ENCODE measurements at regions not wholly inside any gene's neighbourhood (a gene's known extent, or its start where the extent isn't known, plus 50 kb on each side); places are given as distances from the start of the nearest gene placed in this dataset.

GRCh38 chr3:193808317-193808716 lies 215.3 kb downstream of the OPA1 start:
- Mint-ChIP-seq H3K4me3 (no peak overlapping the region), H3K4me1 (ENCODE audit: unreplicated experiment) (peaks cover 53% of the 10 kb centered on the region), H3K27ac (no peak overlapping the region), H3K9me3 (peaks cover 10% of the 10 kb centered on the region), H3K36me3 (peaks cover 5% of the 10 kb centered on the region), H3K27me3 (no peaks in the 10 kb centered on the region)
- no peak for TF ChIP-seq CTCF (conservative IDR thresholded peaks at IDR 0.05)
- no peak for DNase-seq (ENCODE audit: extremely low spot score, unreplicated experiment)

- TF ChIP-seq CTCF (conservative IDR thresholded peaks at IDR 0.05), result no peak
- Mint-ChIP-seq H3K27ac (no peak overlapping the region), H3K4me3 (no peak overlapping the region), H3K36me3 (peaks cover 5% of the 10 kb centered on the region), H3K4me1 (ENCODE audit: unreplicated experiment) (peaks cover 53% of the 10 kb centered on the region), H3K9me3 (peaks cover 9% of the 10 kb centered on the region), H3K27me3 (no peaks in the 10 kb centered on the region)
- no peak for DNase-seq (ENCODE audit: extremely low spot score, unreplicated experiment)
These were observed 216.1 kb downstream of the OPA1 start for GRCh38 chr3:193809106-193809505.

- H3K27me3 Mint-ChIP-seq, result no peaks in the 10 kb centered on the region
- no peak for TF ChIP-seq CTCF (conservative IDR thresholded peaks at IDR 0.05)
- no peak for DNase-seq (ENCODE audit: extremely low spot score, unreplicated experiment)
- H3K4me3 Mint-ChIP-seq, result peak overlapping the region; percentile 5
- peak overlapping the region; percentile 48 for H3K27ac Mint-ChIP-seq
- H3K9me3 Mint-ChIP-seq, result peaks cover 13% of the 10 kb centered on the region
- peaks cover 51% of the 10 kb centered on the region for H3K4me1 Mint-ChIP-seq (ENCODE audit: unreplicated experiment)
- H3K36me3 Mint-ChIP-seq, result peaks cover 3% of the 10 kb centered on the region
These were observed 219.2 kb downstream of the OPA1 start for GRCh38 chr3:193812078-193812725.

GRCh38 chr3:193812791-193813500 lies 219.9 kb downstream of the OPA1 start:
- Mint-ChIP-seq H3K9me3 (peaks cover 13% of the 10 kb centered on the region), H3K27me3 (no peaks in the 10 kb centered on the region), H3K4me1 (ENCODE audit: unreplicated experiment) (peaks cover 51% of the 10 kb centered on the region), H3K4me3 (no peak overlapping the region), H3K27ac (peak overlapping the region; percentile 76), H3K36me3 (peaks cover 3% of the 10 kb centered on the region)
- no peak for DNase-seq (ENCODE audit: extremely low spot score, unreplicated experiment)
- no peak for TF ChIP-seq CTCF (conservative IDR thresholded peaks at IDR 0.05)

- H3K4me3 Mint-ChIP-seq, result peak overlapping the region; percentile 16
- no peak for TF ChIP-seq CTCF (conservative IDR thresholded peaks at IDR 0.05)
- H3K4me1 Mint-ChIP-seq (ENCODE audit: unreplicated experiment), result peaks cover 47% of the 10 kb centered on the region
- no peak for DNase-seq (ENCODE audit: extremely low spot score, unreplicated experiment)
- H3K27ac Mint-ChIP-seq, result peak overlapping the region; percentile 76
- H3K36me3 Mint-ChIP-seq, result peaks cover 3% of the 10 kb centered on the region
- H3K27me3 Mint-ChIP-seq, result no peaks in the 10 kb centered on the region
- peaks cover 13% of the 10 kb centered on the region for H3K9me3 Mint-ChIP-seq
These were observed 220.5 kb downstream of the OPA1 start for GRCh38 chr3:193813501-193813830.
